LNCAP (cell line): ENCODE measurements at regions not wholly inside any gene's neighbourhood (a gene's known extent, or its start where the extent isn't known, plus 50 kb on each side); places are given as distances from the start of the nearest gene placed in this dataset.

Experiments
- TF ChIP-seq, protein P1 (sequence below): fragments of 450-650 bp; IDR thresholded peaks from 2 replicates; pipeline ENCODE4 v1.5.1; 2017; ENCODE audit warnings: mild to moderate bottlenecking

DNA sequence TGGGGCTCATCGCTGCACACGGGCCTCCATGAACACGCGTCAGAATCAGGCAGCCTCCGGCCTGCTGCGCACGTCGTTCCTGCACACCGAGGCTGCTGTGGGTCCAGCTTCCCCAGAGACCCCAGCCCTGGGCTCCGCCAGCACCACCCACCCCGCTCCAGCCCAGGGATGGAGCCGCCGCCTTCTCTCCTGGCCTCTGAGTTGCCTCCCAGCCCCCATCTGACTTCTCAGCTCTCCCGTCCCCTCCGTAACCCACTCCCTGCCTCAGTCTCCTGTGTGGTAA is 253.9 kb upstream of the SFSWAP start:
- TF ChIP-seq, protein P1, sequence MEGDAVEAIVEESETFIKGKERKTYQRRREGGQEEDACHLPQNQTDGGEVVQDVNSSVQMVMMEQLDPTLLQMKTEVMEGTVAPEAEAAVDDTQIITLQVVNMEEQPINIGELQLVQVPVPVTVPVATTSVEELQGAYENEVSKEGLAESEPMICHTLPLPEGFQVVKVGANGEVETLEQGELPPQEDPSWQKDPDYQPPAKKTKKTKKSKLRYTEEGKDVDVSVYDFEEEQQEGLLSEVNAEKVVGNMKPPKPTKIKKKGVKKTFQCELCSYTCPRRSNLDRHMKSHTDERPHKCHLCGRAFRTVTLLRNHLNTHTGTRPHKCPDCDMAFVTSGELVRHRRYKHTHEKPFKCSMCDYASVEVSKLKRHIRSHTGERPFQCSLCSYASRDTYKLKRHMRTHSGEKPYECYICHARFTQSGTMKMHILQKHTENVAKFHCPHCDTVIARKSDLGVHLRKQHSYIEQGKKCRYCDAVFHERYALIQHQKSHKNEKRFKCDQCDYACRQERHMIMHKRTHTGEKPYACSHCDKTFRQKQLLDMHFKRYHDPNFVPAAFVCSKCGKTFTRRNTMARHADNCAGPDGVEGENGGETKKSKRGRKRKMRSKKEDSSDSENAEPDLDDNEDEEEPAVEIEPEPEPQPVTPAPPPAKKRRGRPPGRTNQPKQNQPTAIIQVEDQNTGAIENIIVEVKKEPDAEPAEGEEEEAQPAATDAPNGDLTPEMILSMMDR, result no peak

DNA sequence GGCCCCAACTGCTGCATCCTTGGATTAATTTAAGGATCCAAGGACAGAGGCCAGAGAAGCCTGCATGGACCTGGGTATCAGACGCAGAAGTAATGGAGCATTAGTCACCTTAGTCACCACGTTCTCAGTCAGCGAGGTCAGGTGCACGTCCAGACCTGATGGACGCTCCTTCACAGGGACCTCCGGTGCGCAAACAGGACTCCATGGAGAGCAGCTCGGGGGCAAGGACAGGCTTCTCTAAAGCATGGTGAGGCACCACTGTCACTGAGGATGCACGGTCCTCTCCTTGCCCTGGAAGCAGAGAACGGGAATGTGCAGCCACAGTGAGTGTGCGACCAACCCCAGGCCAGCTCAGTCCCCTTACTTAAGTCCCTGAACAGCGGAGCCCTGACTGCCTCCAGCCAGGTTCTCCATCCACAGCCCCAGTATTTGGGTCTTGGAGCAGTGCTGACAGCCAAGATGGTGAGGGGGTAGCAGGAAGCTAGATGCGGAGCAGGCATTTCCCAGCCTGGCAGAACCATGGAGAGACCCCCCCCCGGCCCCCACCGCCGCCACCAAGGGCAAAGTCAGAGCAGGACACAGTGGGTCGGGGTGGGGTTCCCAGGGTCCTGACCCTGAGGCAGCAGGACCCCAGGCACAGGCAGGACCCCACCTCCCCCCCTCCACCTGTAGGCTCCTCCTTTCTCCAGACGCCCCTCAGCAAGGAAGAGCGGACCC is 253.4 kb upstream of the SFSWAP start:
- TF ChIP-seq, protein P1, result no peak

DNA sequence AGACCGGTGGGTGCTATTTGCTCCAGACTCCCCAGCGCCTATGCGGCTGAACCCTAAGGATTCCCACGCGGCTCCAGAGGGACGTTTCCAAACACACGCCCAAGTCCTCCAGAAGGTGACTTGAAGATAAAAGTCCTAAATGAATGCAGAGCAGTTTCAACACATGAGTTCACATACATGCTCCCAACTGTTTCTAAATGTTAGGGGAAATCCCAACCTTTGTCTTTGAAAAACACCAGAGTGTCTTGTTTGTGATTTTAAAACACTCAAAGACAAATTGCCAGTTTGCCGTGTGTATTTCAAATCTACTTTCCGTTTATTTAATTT is 252.9 kb upstream of the SFSWAP start:
- TF ChIP-seq, protein P1, result no peak

DNA sequence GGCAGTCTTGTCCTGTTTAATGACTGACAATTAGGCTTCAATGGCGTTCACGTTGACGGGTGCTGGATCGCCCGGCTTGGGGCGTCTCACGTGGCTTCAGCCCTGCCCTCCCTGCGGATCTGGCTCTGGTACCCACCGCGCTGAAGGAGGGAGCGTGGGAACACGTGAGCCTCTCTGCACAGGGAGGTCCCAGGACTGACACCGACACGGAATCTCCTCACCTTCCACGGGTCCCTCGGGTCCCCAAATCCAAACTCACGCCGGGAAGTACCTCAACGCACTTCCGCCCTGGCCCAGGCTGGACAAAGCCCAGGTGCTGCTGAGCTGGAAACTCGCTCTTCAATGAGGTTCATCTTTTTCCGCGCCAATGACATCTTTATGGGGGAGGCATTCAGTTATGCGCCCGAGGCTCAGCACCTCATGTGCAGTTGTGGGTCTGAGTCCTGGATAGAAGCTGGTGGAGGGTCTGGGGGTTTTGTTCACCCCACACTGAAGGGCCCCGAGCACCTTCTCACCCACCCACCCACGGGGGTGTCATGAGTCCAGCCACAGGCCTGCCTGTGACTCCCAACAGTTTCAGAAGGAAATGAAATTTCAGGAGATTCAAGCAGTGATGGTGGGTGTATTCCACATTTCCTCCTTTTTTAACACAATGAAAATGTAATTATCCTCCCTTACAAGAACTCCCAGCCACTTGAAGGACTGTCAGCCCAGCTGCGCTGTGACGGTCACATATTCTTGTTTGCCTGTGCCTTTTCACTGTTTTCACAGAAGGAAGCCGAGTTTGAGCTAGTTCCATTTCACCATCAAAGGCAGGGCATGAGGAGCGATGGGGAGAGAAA is 251.7 kb upstream of the SFSWAP start:
- TF ChIP-seq, protein P1, result no peak

DNA sequence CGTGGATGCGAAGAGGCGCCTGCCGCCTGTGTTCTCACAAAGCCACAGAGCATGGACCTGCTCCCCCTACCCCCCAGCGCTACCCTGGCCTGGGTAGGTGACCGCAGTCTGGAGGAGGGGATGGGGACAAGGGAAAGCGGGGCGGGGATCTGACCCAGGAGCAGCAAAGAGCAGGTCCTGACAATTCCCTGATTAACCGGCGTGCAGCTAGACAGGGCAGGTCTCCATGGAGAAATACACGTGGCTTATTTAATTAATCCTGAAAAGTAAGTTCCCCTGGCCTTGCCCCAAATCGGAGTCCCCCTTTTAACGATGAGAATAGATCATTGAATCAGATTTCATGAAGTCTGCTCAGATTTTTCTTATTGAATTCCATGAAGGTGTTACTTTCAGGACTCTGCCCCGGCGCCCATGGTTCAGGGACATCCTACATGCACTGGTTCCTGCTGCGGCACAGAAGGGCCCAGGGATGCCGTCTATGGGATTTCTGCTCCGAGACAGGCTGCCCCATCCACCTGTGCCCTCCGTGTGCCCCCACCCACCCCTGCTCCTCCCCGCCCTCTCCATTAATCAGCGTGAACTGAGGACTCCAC is 251.0 kb upstream of the SFSWAP start:
- TF ChIP-seq, protein P1, result no peak

DNA sequence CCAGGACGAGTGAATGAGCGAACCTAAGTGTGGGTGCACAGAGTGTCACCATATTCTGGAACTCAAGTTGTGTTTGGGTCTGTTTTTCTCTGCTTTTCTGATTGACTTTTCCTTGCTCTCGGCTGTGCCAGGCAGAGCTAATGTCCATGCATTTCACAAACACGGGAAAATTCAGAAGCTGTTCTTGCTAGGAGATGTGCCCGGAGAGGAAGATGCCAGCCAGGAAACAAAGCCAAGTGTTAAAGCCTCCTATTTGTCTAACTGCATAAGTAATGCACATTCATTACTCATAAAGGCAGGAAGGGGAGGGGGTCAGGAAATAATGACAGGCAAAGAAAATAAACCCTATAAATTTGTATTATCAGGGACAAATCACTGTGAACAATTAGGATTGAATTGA is 250.4 kb upstream of the SFSWAP start:
- TF ChIP-seq, protein P1, result no peak

DNA sequence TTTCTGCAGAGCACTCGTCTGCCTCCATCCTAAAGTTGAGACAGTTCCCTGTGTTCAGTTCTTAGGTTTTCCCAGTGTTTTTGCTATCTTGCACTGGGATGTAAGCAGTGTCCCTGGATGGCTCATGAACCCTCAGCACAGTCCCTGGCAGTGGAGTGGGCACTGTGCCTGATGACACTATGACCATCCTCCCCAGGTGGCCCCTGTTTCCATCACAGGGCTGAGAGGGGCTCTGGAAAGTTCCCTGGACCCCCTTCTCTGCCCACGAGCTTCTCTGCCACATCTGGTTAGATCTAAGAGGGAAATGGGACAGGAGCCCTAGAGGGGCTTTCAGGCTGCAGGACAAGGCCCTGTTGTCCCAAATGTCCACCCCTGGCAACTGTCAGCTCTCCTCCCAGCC is 249.8 kb upstream of the SFSWAP start:
- TF ChIP-seq, protein P1, result no peak
